Renal pelvis (tissue), 1 donor: ENCODE measurements at regions not wholly inside any gene's neighbourhood (a gene's known extent, or its start where the extent isn't known, plus 50 kb on each side); places are given as distances from the start of the nearest gene placed in this dataset.
A peak's percentile ranks its signal among the peaks of the same experiment; 100 is the strongest.
"Not testable (repeated sequence)": the region's sequence is repeated elsewhere in the genome, so short reads cannot be mapped to it uniquely, and the experiment has no call there.

Experiments used
- DNase-seq: peaks from one replicate; pipeline ENCODE4 v3.0.0-alpha.2; 2013

DNA sequence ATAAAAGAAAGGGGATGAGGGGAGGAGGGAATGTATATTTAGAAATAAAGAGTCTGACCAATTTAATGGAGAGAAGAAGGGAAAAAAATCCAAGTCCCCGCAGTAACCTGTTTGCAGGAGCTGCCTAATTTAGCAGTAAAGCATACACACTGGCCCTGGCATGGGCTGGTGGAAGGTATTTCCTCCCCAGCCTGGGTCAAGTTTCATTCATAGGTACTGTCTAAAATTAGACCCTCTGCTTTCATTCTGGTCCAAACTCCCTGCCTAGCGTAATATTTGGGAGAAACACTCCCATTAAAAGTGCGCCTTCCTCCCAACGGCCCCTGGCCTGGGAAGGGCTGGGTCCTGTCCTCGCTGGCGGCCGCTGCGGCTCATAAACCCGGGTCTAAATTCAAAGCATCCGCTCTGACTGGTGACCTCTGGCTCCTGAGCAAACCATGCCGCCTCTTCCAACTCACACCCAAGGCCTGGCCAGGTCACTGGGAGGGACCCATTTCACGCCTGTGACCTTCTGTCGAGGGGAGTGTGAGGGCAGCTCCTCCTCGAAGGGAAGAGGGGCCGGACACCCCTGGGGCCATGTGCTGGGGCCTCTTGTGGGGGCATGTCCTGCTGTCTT, 123.2 kb downstream of the FGF18 start:
- DNase-seq = peak; percentile 51

DNA sequence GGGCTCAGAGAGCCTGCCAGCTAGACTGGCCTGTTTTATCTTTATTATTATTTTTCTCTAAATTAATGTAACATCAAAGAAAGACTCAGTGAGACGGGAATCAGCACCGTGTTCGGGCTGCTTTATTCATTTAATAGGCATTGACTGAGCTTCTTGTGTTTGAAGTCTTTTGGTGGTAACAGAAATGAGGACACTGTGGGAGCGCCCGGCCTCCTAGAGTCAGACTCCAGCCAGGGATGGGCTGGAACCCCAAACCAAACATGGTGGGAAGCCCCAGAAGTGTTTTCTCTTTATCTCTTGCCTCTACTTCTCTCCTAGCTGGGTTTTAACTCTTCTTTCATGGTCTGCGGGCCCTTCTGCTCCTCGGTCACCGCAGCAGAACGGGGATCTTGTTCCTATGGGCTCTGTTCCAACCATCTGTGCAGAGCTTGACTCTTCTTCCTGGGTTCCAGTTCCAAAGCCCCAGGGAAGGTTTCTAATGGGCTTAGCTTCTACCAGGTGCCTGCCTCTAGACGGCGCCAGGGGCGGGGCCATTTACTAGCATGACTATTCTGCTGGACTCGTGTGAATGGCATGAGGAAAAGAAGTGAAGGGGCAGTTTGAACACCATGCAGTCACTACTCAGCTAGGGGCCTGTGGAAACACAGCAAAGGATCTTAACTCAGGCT, 123.8 kb downstream of the FGF18 start:
- no peak for DNase-seq

- DNase-seq = no peak
Measured at GRCh38 chr5:171544913-171545765, 125.7 kb downstream of the FGF18 start.

DNA sequence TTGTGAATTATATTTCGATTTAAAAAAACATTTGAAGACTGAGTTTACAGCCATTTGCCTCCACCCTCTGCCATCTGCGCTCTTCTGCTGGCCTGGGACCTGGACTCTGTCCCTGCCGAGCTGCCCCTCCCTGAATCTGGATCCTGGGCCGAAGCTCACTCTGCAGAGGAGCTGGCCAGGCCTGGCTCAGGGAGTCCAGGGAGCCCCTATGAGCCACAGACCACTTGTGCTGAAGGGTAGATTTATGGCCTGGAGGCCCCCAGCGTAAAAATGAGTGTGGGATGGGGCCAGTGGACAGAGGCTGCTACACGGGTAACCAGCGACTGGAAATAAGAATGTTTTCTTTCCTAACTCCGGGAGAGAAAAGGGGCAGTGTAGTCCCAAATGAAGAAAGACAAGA, 129.8 kb downstream of the FGF18 start:
- peak; percentile 29 for DNase-seq

- not testable (repeated sequence) for DNase-seq
Measured at GRCh38 chr5:171553817-171554216, 134.4 kb downstream of the FGF18 start.

DNA sequence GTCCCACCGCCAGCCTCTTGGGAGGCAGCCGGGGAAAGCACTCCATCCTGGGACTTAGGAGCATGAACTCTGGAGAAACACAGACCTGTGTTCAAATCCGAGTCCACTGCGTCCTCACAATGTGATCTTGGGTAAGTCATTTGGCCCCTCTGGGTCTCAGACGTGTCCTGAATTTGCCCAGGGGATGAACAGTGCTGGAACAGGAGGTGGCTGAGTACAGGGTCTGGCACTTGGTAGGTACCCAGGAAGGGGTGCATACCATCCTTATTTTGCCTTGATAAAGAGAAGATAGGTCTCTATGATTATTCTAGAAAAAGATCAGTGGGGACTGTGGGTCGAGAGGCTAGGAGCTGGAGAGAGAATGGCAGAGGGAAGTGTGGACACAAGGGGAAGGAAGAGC, 135.7 kb downstream of the FGF18 start:
- DNase-seq = no peak

GRCh38 chr5:171562822-171563221, 143.4 kb downstream of the FGF18 start:
- DNase-seq = no peak

GRCh38 chr5:171568389-171568788, 148.9 kb downstream of the FGF18 start:
- DNase-seq = no peak

- no peak for DNase-seq
Measured at GRCh38 chr5:171569065-171569712, 149.7 kb downstream of the FGF18 start.

GRCh38 chr5:171570244-171570825, 150.9 kb downstream of the FGF18 start:
- DNase-seq = no peak

- no peak for DNase-seq
Measured at GRCh38 chr5:171571663-171572062, 152.2 kb downstream of the FGF18 start.

DNA sequence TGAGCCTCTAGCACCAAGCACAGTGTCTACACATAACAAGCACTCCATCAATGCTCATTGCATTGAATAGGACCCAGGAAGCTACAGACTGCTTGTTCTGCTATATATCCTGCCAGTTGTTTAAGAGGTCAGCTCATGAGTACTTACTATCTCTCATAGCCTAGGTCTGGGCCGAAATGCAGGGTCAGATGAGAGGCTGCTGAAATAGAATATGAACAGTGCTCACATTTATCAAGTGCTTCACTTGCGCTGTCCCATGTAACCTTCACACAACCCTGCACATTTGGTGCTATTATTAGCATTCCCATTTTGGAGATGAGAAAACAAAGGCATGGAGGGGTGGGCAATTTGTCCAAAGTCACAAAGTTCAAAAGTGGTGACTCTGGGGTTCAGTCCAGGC, 153.6 kb downstream of the FGF18 start:
- no peak for DNase-seq

DNA sequence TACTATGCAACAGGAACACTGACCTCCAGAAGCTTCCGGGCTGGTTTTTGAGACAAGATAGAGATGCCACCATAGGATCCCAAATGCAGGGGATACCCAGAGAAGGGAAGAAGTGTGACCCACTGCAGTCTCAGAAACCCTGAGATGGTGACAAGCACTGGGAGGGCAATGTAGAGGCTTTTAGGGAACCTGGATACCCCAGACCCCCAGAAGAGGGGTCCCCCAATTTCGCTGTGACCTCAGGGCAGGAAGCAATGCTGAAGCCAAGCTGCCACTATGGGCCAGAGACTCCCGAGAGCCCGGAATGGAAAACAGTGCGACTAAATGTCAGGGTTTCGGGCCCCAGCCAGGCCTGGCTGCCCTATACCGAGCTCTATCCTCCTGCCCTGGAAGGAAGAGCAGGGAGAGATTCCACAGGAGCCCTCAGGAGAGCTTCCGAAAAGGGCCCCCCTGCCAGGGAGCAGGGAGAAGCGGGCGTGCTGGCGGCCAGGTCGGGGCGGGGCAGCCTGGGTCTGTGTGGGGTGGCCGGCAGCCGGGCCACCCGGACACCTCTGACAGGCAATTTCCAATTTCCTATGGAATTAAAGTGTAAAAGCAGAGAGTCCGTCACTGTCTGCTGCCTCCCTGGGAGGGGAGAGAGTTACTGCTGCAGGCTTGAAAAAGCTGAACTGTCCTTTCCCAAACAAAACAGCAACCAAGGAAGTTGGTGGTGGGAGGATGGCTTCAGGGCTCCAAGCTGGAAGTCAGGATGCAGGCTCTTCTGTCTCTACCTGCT, 154.2 kb downstream of the FGF18 start:
- DNase-seq = no peak

DNA sequence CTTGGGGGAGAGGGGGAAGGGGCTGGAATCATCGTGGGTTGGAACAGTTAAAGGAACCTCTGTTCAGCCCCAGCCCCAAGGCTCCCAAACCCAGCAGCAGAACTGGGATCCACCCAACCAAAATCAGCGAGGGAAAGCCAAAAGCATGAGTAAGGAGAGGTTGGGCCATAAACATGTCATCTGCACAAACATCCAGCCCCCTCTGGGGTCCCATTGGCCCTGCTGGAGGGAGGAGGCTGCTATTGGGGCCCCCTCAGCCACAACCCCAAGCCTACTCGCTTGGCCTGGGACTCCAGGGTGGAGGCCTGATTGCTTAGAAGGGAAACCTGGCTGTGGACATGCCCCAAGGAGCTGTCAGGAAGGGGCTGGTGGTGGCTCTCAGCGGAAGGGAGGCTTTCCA, 154.9 kb downstream of the FGF18 start:
- no peak for DNase-seq

GRCh38 chr5:171575386-171575785, 155.9 kb downstream of the FGF18 start:
- DNase-seq = no peak

- DNase-seq = no peak
Measured at GRCh38 chr5:171575808-171576207, 156.4 kb downstream of the FGF18 start.

GRCh38 chr5:171577042-171577758, 157.8 kb downstream of the FGF18 start:
- DNase-seq = no peak

- no peak for DNase-seq
Measured at GRCh38 chr5:171578049-171578828, 158.8 kb downstream of the FGF18 start.

- no peak for DNase-seq
Measured at GRCh38 chr5:171578829-171579491, 159.5 kb downstream of the FGF18 start.
